ENCODE measurements at regions not wholly inside any gene's neighbourhood (a gene's known extent, or its start where the extent isn't known, plus 50 kb on each side); places are given as distances from the start of the nearest gene placed in this dataset.

GRCh38 chr3:154782151-154782550, 298.0 kb upstream of the MME start:
- TF ChIP-seq CTCF (IDR thresholded peaks at IDR 0.05; ENCODE audit: control extremely low read depth, extremely low read depth, low read depth, missing control alignments), result no peak
- DNase-seq (ENCODE audit: extremely low spot score), result no peak
- ChIA-PET POLR2A (no interaction called here), CTCF (interaction anchor here (1.0 to 1.6 kb wide), 4 partner anchors 21 to 80 kb away, joined by 3 read pairs; no protein-coding TSS in a partner anchor)

GRCh38 chr3:154781595-154781994, 298.5 kb upstream of the MME start:
- TF ChIP-seq CTCF (IDR thresholded peaks at IDR 0.05; ENCODE audit: control extremely low read depth, extremely low read depth, low read depth, missing control alignments), result no peak
- ChIA-PET POLR2A (no interaction called here), CTCF (interaction anchor here (1.0 to 1.6 kb wide), 5 partner anchors 13 to 81 kb away, joined by 3 to 4 read pairs (median 3); no protein-coding TSS in a partner anchor)
- DNase-seq (ENCODE audit: extremely low spot score), result no peak

GRCh38 chr3:154780263-154780662, 299.9 kb upstream of the MME start:
- TF ChIP-seq CTCF (IDR thresholded peaks at IDR 0.05; ENCODE audit: control extremely low read depth, extremely low read depth, low read depth, missing control alignments), result no peak
- ChIA-PET POLR2A (no interaction called here), CTCF (interaction anchor here (1.0 to 1.3 kb wide), 2 partner anchors 9 to 31 kb away, joined by 3 read pairs; no protein-coding TSS in a partner anchor)
- DNase-seq (ENCODE audit: extremely low spot score), result no peak

GRCh38 chr3:154779571-154779970, 300.5 kb upstream of the MME start:
- DNase-seq (ENCODE audit: extremely low spot score), result no peak
- ChIA-PET CTCF (interaction anchor here (1.0 kb wide), 1 partner anchor 9 kb away, joined by 3 read pairs; no protein-coding TSS in a partner anchor), POLR2A (no interaction called here)
- TF ChIP-seq CTCF (IDR thresholded peaks at IDR 0.05; ENCODE audit: control extremely low read depth, extremely low read depth, low read depth, missing control alignments), result no peak

GRCh38 chr3:154778057-154778456, 302.1 kb upstream of the MME start:
- no peak for DNase-seq (ENCODE audit: extremely low spot score)

GRCh38 chr3:154776549-154777225, 303.4 kb upstream of the MME start:
- no peak for TF ChIP-seq CTCF (IDR thresholded peaks at IDR 0.05; ENCODE audit: control extremely low read depth, extremely low read depth, low read depth, missing control alignments)
- POLR2A ChIA-PET, result no interaction called here

More at GRCh38 chr3:154778057-154778456, 302.1 kb upstream of the MME start:
- CTCF ChIA-PET, result no interaction called here
- POLR2A ChIA-PET, result no interaction called here
- TF ChIP-seq CTCF (IDR thresholded peaks at IDR 0.05; ENCODE audit: control extremely low read depth, extremely low read depth, low read depth, missing control alignments), result no peak

More at GRCh38 chr3:154776549-154777225, 303.4 kb upstream of the MME start:
- DNase-seq (ENCODE audit: extremely low spot score), result no peak
- CTCF ChIA-PET, result interaction anchor here (1.4 kb wide), 1 partner anchor 18 kb away, joined by 4 read pairs; no protein-coding TSS in a partner anchor

Measured in GM10248 (cell line).